22Rv1 (cell line): ENCODE measurements at regions not wholly inside any gene's neighbourhood (a gene's known extent, or its start where the extent isn't known, plus 50 kb on each side); places are given as distances from the start of the nearest gene placed in this dataset.

ENCODE experiments used
- CTCF ChIP-seq: fragments of 450-650 bp; IDR thresholded peaks from 2 replicates; pipeline ENCODE4 v1.5.1; 2017; ENCODE audit warnings: mild to moderate bottlenecking
- ZFX ChIP-seq: fragments of 450-650 bp; IDR thresholded peaks from 2 replicates; pipeline ENCODE4 v1.6.1; 2017; ENCODE audit warnings: antibody characterized with exemption, borderline replicate concordance

- TF ChIP-seq CTCF (no peak), ZFX (no peak)
Measured at GRCh38 chrX:127782904-127783303, 269.3 kb downstream of the ACTRT1 start.
